ENCODE measurements at regions not wholly inside any gene's neighbourhood (a gene's known extent, or its start where the extent isn't known, plus 50 kb on each side); places are given as distances from the start of the nearest gene placed in this dataset.

- TF ChIP-seq TEAD4 (IDR thresholded peaks at IDR 0.05; ENCODE audit: borderline replicate concordance, insufficient read depth) (no peak), ELF1 (IDR thresholded peaks at IDR 0.05) (no peak), FOXJ3 (CRISPR knock-in tag; IDR thresholded peaks at IDR 0.05) (no peak), GATA2 (CRISPR knock-in tag; IDR thresholded peaks at IDR 0.05) (no peak), TCF12 (IDR thresholded peaks at IDR 0.05) (peak; percentile 77), CHD2 (IDR thresholded peaks at IDR 0.05; ENCODE audit: low read length, partially characterized antibody) (no peak), YY1 (IDR thresholded peaks at IDR 0.05; ENCODE audit: low read depth) (peak; percentile 36; the same call in 1 of the 2 replicates), TAF1 (IDR thresholded peaks at IDR 0.05; ENCODE audit: borderline replicate concordance, low read depth, low read length) (no peak), RXRA (IDR thresholded peaks at IDR 0.05; ENCODE audit: borderline replicate concordance, low read depth) (peak; percentile 37; the same call in 1 of the 2 replicates), SMC3 (IDR thresholded peaks at IDR 0.05; ENCODE audit: low read depth, low read length) (no peak), RFX5 (IDR thresholded peaks at IDR 0.05; ENCODE audit: low read length) (no peak)
Measured at GRCh38 chr6:16903470-16903869, 142.2 kb upstream of the ATXN1 start (continued).

GRCh38 chr6:16902502-16902901, 141.2 kb upstream of the ATXN1 start:
- DNase-seq, result no peak
- H3K9ac ChIP-seq, result no peak overlapping the region
- H3K27me3 ChIP-seq (ENCODE audit: insufficient read depth), result no peaks in the 10 kb centered on the region
- ChIA-PET CTCF (no interaction called here), POLR2A (no interaction called here)
- H2AFZ ChIP-seq (ENCODE audit: low read depth), result no peak overlapping the region
- H3K4me1 ChIP-seq (ENCODE audit: control insufficient read depth in 1 of 2, insufficient read depth in 2 of 2, low read depth in 1 of 2, low read length in 1 of 2), result peaks cover 18 to 20% of the 10 kb centered on the region in 2 experiments; a peak in 3 of 4 replicates
- no peaks in the 10 kb centered on the region for H3K9me3 ChIP-seq
- no peaks in the 10 kb centered on the region for H4K20me1 ChIP-seq (ENCODE audit: insufficient read depth)
- no peaks in the 10 kb centered on the region for H3K9me2 ChIP-seq
- H3K4me2 ChIP-seq, result 0 out of 2 replicates have a peak overlapping the region, but pooled peaks have one; percentile 20
- H3F3A ChIP-seq (replicated peaks; ENCODE audit: insufficient read depth), result peaks cover 20% of the 10 kb centered on the region
- no peaks in the 10 kb centered on the region for H3K36me3 ChIP-seq (replicated peaks in 1 of 2; ENCODE audit: control insufficient read depth in 1 of 2, insufficient read depth in 2 of 2, low read length in 1 of 2)
- TF ChIP-seq, protein P1, sequence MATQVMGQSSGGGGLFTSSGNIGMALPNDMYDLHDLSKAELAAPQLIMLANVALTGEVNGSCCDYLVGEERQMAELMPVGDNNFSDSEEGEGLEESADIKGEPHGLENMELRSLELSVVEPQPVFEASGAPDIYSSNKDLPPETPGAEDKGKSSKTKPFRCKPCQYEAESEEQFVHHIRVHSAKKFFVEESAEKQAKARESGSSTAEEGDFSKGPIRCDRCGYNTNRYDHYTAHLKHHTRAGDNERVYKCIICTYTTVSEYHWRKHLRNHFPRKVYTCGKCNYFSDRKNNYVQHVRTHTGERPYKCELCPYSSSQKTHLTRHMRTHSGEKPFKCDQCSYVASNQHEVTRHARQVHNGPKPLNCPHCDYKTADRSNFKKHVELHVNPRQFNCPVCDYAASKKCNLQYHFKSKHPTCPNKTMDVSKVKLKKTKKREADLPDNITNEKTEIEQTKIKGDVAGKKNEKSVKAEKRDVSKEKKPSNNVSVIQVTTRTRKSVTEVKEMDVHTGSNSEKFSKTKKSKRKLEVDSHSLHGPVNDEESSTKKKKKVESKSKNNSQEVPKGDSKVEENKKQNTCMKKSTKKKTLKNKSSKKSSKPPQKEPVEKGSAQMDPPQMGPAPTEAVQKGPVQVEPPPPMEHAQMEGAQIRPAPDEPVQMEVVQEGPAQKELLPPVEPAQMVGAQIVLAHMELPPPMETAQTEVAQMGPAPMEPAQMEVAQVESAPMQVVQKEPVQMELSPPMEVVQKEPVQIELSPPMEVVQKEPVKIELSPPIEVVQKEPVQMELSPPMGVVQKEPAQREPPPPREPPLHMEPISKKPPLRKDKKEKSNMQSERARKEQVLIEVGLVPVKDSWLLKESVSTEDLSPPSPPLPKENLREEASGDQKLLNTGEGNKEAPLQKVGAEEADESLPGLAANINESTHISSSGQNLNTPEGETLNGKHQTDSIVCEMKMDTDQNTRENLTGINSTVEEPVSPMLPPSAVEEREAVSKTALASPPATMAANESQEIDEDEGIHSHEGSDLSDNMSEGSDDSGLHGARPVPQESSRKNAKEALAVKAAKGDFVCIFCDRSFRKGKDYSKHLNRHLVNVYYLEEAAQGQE (IDR thresholded peaks at IDR 0.05; ENCODE audit: low read depth, low read length), result no peak
- TF ChIP-seq ELF1 (IDR thresholded peaks at IDR 0.05) (no peak), RFX5 (IDR thresholded peaks at IDR 0.05; ENCODE audit: low read length) (no peak), USF1 (IDR thresholded peaks at IDR 0.05; ENCODE audit: borderline replicate concordance, low read depth) (no peak), MEF2A (IDR thresholded peaks at IDR 0.05; ENCODE audit: borderline replicate concordance, low read depth) (no peak), MXI1 (IDR thresholded peaks at IDR 0.05; ENCODE audit: low read depth, low read length) (no peak), EZH2phosphoT487 (IDR thresholded peaks at IDR 0.05; ENCODE audit: borderline replicate concordance, low read depth) (no peak), RCOR1 (IDR thresholded peaks at IDR 0.05; ENCODE audit: low read length) (no peak), FOSL2 (IDR thresholded peaks at IDR 0.05; ENCODE audit: borderline replicate concordance, low read depth) (no peak), TEAD4 (IDR thresholded peaks at IDR 0.05; ENCODE audit: borderline replicate concordance, insufficient read depth) (no peak), SMC3 (IDR thresholded peaks at IDR 0.05; ENCODE audit: low read depth, low read length) (no peak)
- TF ChIP-seq, protein P2, sequence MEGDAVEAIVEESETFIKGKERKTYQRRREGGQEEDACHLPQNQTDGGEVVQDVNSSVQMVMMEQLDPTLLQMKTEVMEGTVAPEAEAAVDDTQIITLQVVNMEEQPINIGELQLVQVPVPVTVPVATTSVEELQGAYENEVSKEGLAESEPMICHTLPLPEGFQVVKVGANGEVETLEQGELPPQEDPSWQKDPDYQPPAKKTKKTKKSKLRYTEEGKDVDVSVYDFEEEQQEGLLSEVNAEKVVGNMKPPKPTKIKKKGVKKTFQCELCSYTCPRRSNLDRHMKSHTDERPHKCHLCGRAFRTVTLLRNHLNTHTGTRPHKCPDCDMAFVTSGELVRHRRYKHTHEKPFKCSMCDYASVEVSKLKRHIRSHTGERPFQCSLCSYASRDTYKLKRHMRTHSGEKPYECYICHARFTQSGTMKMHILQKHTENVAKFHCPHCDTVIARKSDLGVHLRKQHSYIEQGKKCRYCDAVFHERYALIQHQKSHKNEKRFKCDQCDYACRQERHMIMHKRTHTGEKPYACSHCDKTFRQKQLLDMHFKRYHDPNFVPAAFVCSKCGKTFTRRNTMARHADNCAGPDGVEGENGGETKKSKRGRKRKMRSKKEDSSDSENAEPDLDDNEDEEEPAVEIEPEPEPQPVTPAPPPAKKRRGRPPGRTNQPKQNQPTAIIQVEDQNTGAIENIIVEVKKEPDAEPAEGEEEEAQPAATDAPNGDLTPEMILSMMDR (IDR thresholded peaks at IDR 0.05), result no peak
- H3K4me3 ChIP-seq (ENCODE audit: low read depth in 2 of 2, low read length in 1 of 2), result no peak overlapping the region
- no peaks in the 10 kb centered on the region for H3K79me2 ChIP-seq (ENCODE audit: insufficient read depth)
- H3K27ac ChIP-seq (ENCODE audit: low read depth in 2 of 2, low read length in 1 of 2), result peak overlapping the region in 1 of 2 experiments; percentile 72; a peak in 1 of 4 replicates
